ENCODE measurements at regions not wholly inside any gene's neighbourhood (a gene's known extent, or its start where the extent isn't known, plus 50 kb on each side); places are given as distances from the start of the nearest gene placed in this dataset.
A peak's percentile ranks its signal among the peaks of the same experiment; 100 is the strongest.
"Not testable (repeated sequence)": the region's sequence is repeated elsewhere in the genome, so short reads cannot be mapped to it uniquely, and the experiment has no call there.

GRCh38 chr1:116265931-116266863, 106.8 kb upstream of the ATP1A1 start:
- no peak for DNase-seq

GRCh38 chr1:116266864-116267212, 106.2 kb upstream of the ATP1A1 start:
- no peak for DNase-seq

DNA sequence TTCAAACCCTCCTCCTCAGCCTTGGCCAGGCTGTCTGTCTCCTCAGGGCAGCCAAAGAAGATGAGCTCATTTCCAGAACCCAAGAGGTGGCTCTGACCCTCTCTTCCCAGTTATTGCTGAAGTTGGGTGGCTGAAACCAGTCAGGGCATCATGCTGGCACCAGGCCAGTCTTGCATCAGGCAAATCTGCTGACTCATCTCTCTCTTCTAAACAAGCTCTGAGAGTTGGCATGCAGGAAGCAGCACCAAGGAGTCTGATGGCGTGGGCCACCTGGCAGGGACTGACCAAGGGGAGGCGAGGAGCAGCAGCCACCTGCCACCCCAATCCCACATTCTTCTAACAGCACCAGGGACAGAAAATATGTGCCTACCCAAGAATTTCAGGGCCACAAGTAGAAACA, 104.8 kb upstream of the ATP1A1 start:
- peak; percentile 3 for DNase-seq

DNA sequence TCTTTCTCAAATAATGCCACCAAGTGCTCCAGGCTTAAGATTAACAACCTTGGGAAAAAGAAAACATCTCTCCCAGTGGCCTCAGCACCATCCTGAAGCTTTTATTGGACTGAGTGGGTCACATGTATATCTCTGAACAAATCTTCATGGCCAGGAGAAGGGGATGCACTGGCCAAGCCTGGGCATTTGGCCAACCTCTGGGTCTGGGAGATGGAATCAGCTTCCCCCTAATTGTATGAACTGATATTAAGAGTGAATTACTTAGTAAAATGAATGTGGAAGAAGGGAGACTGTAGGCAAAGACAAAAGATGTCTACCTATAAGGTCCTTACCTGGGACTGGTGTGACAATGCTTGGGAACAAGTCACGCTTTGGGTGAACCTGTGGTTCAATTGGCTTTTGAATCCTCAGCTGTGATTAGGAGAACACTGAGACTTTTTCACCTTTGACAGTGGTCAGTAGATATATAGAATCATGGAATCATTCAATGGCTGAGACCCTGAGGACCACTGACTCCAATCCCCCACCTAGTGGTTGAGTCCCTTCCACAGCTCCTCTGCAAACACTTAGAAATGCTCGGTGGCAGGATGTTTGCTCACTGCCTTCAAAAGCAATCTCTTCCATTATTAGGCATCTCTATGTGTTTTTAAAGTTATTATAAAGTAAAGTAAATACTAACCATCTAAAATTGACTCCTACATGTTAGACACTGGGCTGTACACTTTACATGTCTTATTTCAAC, 102.6 kb upstream of the ATP1A1 start:
- DNase-seq, result no peak

- no peak for DNase-seq
These were observed 99.8 kb upstream of the ATP1A1 start for GRCh38 chr1:116273042-116273783.

- DNase-seq, result no peak
These were observed 96.5 kb upstream of the ATP1A1 start for GRCh38 chr1:116276532-116276931.

- DNase-seq, result no peak
These were observed 95.1 kb upstream of the ATP1A1 start for GRCh38 chr1:116277840-116278540.

DNA sequence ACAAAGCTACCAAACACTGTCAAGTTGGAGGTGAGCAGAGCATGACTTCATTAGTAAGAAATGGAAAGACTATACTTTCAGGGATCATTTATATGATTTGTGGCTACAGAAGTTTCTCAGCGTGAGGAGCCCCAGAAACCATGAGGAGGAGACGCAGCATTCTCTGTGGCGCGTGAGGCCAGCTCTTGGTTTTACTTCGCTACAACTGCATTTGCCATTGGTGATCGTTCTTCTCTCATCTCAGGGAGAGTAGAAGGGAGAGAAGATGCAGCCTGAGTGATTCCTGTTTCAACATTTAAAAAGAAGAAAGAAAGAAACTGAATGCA, 94.5 kb upstream of the ATP1A1 start:
- no peak for DNase-seq

DNA sequence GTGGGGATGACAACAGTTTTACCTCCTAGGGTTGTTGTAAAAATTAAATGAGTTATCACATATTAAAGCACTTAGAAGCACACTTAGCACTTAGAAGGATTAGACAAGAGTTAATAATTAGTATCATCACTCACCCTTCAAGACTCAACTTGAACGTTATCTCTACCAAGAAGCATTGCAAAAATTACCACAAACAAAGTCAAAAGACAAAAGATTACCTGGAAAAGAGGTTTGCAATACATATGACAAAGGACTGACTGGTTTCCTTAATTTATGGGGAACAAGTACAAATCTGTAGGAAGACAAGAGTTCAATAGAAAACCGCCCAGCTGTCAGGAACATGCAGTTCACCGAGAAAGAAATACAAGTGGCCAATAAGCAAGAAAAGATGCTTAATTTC, 93.3 kb upstream of the ATP1A1 start:
- no peak for DNase-seq

DNA sequence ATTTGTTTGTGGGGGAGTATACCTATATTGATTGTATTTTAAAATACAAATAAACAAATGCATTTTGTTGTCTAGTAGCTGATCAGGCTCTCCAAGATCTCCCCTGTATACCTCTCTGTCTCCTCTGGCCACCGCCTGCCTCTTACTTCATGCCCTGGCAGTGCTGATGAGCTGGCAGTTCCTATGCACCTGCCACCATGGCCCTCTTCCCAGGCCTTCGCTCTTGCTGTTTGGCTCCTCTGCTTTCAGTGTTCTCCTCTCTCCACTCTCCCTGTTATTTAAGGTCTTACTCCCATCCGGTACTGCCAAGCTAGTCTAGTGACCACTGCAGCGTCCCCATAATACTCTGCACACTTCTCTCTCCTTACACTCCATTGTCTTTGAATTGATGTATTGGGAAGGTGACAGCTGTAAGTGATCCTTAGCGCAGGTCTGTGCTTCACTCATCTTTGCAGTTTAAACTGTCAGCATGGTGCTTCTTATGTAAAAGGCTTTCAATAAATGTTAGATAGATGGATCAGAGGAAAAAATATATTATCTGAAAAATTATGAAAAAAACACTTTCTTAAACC, 88.1 kb upstream of the ATP1A1 start:
- DNase-seq, result no peak

GRCh38 chr1:116286541-116286971, 86.5 kb upstream of the ATP1A1 start:
- DNase-seq, result peak; percentile 32

GRCh38 chr1:116287341-116288200, 85.5 kb upstream of the ATP1A1 start:
- DNase-seq, result no peak

DNA sequence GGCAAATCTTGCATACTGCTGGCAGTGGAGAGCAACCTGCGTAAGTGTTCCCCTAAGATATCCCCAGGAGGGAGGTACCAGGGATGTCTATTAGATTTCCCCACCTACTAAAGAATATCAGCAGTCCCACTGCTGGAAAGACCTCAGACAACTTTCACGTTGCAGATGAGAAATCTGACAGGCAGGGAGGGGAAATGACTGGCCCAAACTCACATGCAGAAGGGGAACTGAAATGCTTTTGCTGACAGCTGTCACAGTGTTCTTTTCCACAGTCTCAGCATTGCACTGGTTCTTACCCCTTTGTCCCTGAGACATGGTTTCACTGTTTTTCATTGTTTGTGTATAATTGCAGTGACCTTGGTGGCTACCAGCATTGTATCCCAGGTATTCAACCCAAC, 84.8 kb upstream of the ATP1A1 start:
- no peak for DNase-seq

DNA sequence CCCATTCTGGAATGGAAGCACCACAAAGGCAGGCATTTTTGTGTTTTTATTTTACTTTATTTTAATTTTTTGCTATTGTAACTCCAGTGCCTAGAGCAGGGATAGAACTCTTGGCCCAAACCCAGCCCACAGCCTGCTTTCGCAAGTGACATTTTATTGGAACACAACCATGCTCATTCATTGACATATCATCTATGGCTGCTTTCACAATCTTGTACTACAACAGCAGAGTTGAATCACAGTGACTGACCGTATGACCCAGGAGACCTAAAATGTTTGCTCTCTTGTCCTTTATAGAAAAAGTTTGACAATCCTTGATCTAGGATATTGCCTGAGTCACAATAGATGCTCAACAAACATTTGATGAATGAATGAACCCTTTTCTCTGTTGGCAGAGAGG, 83.9 kb upstream of the ATP1A1 start:
- no peak for DNase-seq

- peak; percentile 49 for DNase-seq
These were observed 82.8 kb upstream of the ATP1A1 start for GRCh38 chr1:116290085-116290705.

- no peak for DNase-seq
These were observed 82.0 kb upstream of the ATP1A1 start for GRCh38 chr1:116291024-116291423.

- no peak for DNase-seq
These were observed 79.9 kb upstream of the ATP1A1 start for GRCh38 chr1:116292929-116293725.

DNA sequence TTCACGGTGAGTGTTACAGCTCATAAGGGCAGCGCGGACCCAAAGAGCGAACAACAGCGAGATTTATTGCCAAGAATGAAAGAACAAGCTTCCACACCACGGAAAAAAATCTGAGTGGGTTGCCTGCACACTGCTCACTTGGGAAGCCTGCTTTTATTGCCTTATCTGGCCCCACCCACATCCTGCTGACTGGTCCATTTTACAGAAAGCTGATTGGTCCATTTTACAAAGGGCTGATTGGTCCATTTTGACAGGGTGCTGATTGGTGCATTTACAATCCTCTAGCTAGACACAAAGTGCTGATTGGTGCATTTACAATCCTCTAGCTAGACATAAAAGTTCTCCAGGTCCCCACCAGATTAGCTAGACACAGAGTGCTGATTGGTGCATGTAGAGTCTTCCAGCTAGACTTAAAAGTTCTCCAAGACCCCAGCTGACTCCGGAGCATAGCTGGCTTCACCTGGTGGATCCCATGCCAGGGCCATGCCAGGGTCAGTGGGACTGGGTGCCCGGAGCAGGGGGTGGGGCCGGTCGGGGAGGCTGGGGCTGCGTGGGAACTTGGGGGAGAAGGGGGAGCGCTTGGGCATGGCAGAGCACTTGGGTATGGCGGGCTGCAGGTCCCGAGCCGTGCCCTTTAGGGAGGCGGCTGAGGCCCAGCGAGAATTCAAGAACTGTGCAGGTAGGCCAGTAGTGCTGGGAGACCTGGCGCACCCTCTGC, 75.4 kb upstream of the ATP1A1 start:
- DNase-seq, result no peak

- DNase-seq, result not testable (repeated sequence)
These were observed 74.8 kb upstream of the ATP1A1 start for GRCh38 chr1:116298213-116298579.

DNA sequence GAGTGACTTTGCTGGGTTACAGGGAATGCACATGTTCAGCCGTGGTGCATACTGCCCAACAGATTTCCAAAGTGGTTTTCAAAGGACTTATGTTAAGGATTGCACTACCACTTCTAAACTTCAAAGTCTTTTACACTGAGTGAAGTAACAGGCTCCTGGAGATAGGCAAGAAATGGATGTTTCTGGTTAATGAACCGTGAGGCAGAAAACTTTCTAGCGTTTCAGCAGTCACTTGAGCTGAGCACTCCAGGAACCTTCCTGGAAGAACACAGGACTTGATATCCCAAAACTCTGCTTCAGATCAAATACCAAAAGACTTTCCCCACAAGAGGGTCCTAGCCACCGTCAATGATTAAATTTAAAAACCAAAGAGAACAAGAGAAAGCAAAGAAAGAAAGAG, 74.3 kb upstream of the ATP1A1 start:
- no peak for DNase-seq

Data from T1000 (cell line).